GM23338 (cell line): ENCODE measurements at regions not wholly inside any gene's neighbourhood (a gene's known extent, or its start where the extent isn't known, plus 50 kb on each side); places are given as distances from the start of the nearest gene placed in this dataset.

Experiments
- ATAC-seq: fragments of 200-7000 bp; cut with Tn5 transposase; 3 replicates; pipeline ENCODE4 v1.9.1; 2020
- DNase-seq: peaks from one replicate; pipeline ENCODE4 v3.0.0-alpha.2; 2015; ENCODE audit warnings: low spot score
- H2AFZ ChIP-seq: fragments of 200-600 bp; sonication (generic); 2 replicates; pipeline ENCODE4 v1.8.0; 2016; ENCODE audit warnings: antibody characterized with exemption, mild to moderate bottlenecking, moderate library complexity
- H3F3A ChIP-seq: fragments of 200-600 bp; sonication (generic); replicated peaks from 2 replicates; pipeline ENCODE4 v1.8.0; 2017; ENCODE audit warnings: antibody characterized with exemption, mixed run types, low read depth
- H3K27ac ChIP-seq: fragments of 200-600 bp; sonication (generic); 2 replicates; pipeline ENCODE4 v1.6.1; 2016; ENCODE audit warnings: low read depth
- H3K27me3 ChIP-seq: fragments of 200-600 bp; sonication (generic); 2 replicates; pipeline ENCODE4 v1.8.0; 2016; ENCODE audit warnings: mild to moderate bottlenecking, mixed run types, moderate library complexity; ENCODE audit not compliant: insufficient read depth
- H3K36me3 ChIP-seq: fragments of 200-600 bp; sonication (generic); 2 replicates; pipeline ENCODE4 v1.8.0; 2016; ENCODE audit warnings: mild to moderate bottlenecking; ENCODE audit not compliant: insufficient read depth
- H3K4me1 ChIP-seq: fragments of 200-600 bp; sonication (generic); 2 replicates; pipeline ENCODE4 v1.8.0; 2016; ENCODE audit warnings: mild to moderate bottlenecking, moderate library complexity; ENCODE audit not compliant: insufficient read depth
- H3K4me2 ChIP-seq: fragments of 200-600 bp; sonication (generic); 2 replicates; pipeline ENCODE4 v1.7.1; 2017; ENCODE audit warnings: mixed run types
- H3K4me3 ChIP-seq: fragments of 200-600 bp; sonication (generic); 2 replicates; pipeline ENCODE4 v1.6.1; 2016; ENCODE audit warnings: mixed run types
- H3K79me2 ChIP-seq: fragments of 200-600 bp; sonication (generic); replicated peaks from 2 replicates; pipeline ENCODE4 v1.8.0; 2017; ENCODE audit warnings: mild to moderate bottlenecking; ENCODE audit not compliant: insufficient read depth
- H3K9me2 ChIP-seq: fragments of 200-600 bp; sonication (generic); 2 replicates; pipeline ENCODE4 v1.8.0; 2017; ENCODE audit not compliant: insufficient read depth
- H4K20me1 ChIP-seq: fragments of 200-600 bp; sonication (generic); replicated peaks from 2 replicates; pipeline ENCODE4 v1.8.0; 2017; ENCODE audit warnings: mild to moderate bottlenecking; ENCODE audit not compliant: insufficient read depth
- H3K27ac Mint-ChIP-seq: 2 replicates; pipeline ENCODE4 v1.8.0; 2020; ENCODE audit warnings: inconsistent platforms, mild to moderate bottlenecking, moderate library complexity, mixed read lengths
- H3K27me3 Mint-ChIP-seq: 3 replicates; pipeline ENCODE4 v1.8.0; 2022; ENCODE audit warnings: low read depth, mild to moderate bottlenecking, moderate library complexity, mixed read lengths, inconsistent platforms; ENCODE audit not compliant: insufficient read depth, poor library complexity
- H3K36me3 Mint-ChIP-seq: 3 replicates; pipeline ENCODE4 v1.8.0; 2021; ENCODE audit warnings: low read depth, mild to moderate bottlenecking, inconsistent platforms, moderate library complexity, mixed read lengths
- H3K4me1 Mint-ChIP-seq: 3 replicates; pipeline ENCODE4 v1.8.0; 2020; ENCODE audit warnings: mild to moderate bottlenecking, inconsistent platforms, mixed read lengths
- H3K4me3 Mint-ChIP-seq: 3 replicates; pipeline ENCODE4 v1.8.0; 2021; ENCODE audit warnings: moderate library complexity, mild to moderate bottlenecking, inconsistent platforms, mixed read lengths
- H3K9me3 Mint-ChIP-seq: 3 replicates; pipeline ENCODE4 v1.8.0; 2020; ENCODE audit warnings: moderate library complexity, mild to moderate bottlenecking, inconsistent platforms, mixed read lengths
- CREB1 ChIP-seq: fragments of 250-450 bp; sonication (Bioruptor Pico); IDR thresholded peaks from 2 replicates; pipeline ENCODE4 v1.5.0; 2020; ENCODE audit warnings: low read depth, mild to moderate bottlenecking, moderate library complexity
- CTCF ChIP-seq, 2 experiments: fragments of 200-600 bp in 1 of 2; sonication (generic) in 1 of 2; conservative IDR thresholded peaks; 2 replicates each; pipeline versions ENCODE4 v1.5.1 to v1.6.1; 2016 to 2017; ENCODE audit warnings: antibody characterized with exemption in 2 of 2, low read depth in 2 of 2, mild to moderate bottlenecking in 2 of 2, moderate library complexity in 1 of 2
- EZH2phosphoT487 ChIP-seq: fragments of 200-600 bp; sonication (generic); IDR thresholded peaks from one replicate; pipeline ENCODE4 v1.8.1; 2018; ENCODE audit warnings: antibody characterized with exemption; ENCODE audit not compliant: unreplicated experiment
- NANOG ChIP-seq: IDR thresholded peaks from 2 replicates; pipeline ENCODE4 v1.6.1; 2016; ENCODE audit warnings: antibody characterized with exemption, borderline replicate concordance
- ZNF114 ChIP-seq: fragments of 250-450 bp; sonication (Bioruptor Pico); IDR thresholded peaks from 2 replicates; pipeline ENCODE4 v1.5.0; 2020; ENCODE audit warnings: mild to moderate bottlenecking, moderate library complexity
- ZNF331 ChIP-seq: fragments of 250-450 bp; sonication (Bioruptor Pico); IDR thresholded peaks from 2 replicates; pipeline ENCODE4 v1.5.0; 2020; ENCODE audit warnings: low read depth, mild to moderate bottlenecking, moderate library complexity
- TF ChIP-seq, protein P1 (sequence below): fragments of 250-450 bp; sonication (Bioruptor Pico); IDR thresholded peaks from 2 replicates; pipeline ENCODE4 v1.5.0; 2020; ENCODE audit warnings: mild to moderate bottlenecking, moderate library complexity

DNA sequence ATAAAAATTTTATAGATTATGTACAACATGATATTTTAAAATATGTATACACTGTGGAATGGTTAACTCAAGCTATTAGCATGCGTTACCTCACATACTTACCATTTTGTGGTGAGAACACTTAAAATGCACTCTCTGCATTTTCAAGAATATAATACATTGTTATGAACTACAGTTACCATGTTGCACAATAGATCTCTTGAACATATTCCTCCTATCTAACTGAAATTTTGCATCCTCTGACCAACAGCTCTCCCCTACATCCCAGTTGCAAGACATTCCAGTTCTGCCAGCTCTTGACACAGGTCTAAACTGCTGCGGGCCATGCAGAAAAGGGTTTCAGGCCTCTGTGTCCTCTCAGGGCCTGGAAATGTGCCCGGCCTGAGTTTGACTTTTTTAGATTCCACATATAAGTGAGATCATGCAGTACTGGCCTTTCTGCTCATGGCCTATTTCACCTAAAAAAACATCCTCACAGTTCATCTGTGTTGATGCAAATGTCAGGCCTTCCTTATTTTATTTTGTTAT, 113.7 kb downstream of the CDCA7 start (continued):
- TF ChIP-seq, protein P1, sequence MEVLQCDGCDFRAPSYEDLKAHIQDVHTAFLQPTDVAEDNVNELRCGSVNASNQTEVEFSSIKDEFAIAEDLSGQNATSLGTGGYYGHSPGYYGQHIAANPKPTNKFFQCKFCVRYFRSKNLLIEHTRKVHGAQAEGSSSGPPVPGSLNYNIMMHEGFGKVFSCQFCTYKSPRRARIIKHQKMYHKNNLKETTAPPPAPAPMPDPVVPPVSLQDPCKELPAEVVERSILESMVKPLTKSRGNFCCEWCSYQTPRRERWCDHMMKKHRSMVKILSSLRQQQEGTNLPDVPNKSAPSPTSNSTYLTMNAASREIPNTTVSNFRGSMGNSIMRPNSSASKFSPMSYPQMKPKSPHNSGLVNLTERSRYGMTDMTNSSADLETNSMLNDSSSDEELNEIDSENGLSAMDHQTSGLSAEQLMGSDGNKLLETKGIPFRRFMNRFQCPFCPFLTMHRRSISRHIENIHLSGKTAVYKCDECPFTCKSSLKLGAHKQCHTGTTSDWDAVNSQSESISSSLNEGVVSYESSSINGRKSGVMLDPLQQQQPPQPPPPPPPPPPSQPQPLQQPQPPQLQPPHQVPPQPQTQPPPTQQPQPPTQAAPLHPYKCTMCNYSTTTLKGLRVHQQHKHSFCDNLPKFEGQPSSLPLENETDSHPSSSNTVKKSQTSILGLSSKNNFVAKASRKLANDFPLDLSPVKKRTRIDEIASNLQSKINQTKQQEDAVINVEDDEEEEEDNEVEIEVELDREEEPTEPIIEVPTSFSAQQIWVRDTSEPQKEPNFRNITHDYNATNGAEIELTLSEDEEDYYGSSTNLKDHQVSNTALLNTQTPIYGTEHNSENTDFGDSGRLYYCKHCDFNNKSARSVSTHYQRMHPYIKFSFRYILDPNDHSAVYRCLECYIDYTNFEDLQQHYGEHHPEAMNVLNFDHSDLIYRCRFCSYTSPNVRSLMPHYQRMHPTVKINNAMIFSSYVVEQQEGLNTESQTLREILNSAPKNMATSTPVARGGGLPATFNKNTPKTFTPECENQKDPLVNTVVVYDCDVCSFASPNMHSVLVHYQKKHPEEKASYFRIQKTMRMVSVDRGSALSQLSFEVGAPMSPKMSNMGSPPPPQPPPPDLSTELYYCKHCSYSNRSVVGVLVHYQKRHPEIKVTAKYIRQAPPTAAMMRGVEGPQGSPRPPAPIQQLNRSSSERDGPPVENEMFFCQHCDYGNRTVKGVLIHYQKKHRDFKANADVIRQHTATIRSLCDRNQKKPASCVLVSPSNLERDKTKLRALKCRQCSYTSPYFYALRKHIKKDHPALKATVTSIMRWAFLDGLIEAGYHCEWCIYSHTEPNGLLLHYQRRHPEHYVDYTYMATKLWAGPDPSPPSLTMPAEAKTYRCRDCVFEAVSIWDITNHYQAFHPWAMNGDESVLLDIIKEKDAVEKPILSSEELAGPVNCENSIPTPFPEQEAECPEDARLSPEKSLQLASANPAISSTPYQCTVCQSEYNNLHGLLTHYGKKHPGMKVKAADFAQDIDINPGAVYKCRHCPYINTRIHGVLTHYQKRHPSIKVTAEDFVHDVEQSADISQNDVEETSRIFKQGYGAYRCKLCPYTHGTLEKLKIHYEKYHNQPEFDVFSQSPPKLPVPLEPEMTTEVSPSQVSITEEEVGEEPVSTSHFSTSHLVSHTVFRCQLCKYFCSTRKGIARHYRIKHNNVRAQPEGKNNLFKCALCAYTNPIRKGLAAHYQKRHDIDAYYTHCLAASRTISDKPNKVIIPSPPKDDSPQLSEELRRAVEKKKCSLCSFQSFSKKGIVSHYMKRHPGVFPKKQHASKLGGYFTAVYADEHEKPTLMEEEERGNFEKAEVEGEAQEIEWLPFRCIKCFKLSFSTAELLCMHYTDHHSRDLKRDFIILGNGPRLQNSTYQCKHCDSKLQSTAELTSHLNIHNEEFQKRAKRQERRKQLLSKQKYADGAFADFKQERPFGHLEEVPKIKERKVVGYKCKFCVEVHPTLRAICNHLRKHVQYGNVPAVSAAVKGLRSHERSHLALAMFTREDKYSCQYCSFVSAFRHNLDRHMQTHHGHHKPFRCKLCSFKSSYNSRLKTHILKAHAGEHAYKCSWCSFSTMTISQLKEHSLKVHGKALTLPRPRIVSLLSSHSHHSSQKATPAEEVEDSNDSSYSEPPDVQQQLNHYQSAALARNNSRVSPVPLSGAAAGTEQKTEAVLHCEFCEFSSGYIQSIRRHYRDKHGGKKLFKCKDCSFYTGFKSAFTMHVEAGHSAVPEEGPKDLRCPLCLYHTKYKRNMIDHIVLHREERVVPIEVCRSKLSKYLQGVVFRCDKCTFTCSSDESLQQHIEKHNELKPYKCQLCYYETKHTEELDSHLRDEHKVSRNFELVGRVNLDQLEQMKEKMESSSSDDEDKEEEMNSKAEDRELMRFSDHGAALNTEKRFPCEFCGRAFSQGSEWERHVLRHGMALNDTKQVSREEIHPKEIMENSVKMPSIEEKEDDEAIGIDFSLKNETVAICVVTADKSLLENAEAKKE (CRISPR knock-in tag), result no peak
- TF ChIP-seq ZNF114 (CRISPR knock-in tag), result no peak
- TF ChIP-seq CREB1, result no peak
- TF ChIP-seq CTCF (conservative IDR thresholded peaks at IDR 0.05; ENCODE audit: low read depth in 2 of 2), result no peak
- TF ChIP-seq EZH2phosphoT487, result no peak
- no peak for TF ChIP-seq NANOG
- TF ChIP-seq ZNF331 (CRISPR knock-in tag), result no peak

DNA sequence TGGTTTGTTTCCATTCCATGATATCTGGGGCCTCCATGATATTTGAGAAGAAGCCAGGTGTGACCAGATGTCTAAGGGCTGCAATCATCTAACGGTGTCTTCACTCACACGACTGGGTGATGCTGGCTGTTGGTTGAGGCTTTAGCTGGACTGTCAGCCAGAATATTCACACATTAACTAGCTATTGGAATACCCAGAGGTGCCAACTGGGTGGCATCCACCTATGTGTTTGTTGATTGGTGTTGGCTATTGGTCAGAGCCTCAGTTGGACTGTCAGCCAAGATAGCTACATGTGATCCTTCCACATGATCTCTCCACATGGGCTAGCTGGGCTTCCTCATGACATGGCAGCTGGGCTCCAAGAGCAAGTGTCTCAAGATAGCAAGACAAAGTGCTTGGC, 117.4 kb downstream of the CDCA7 start:
- no peak for DNase-seq
- no peak overlapping the region for H3K4me2 ChIP-seq
- no peaks in the 10 kb centered on the region for H3K27me3 Mint-ChIP-seq
- H3K27ac ChIP-seq, result no peak overlapping the region
- no peaks in the 10 kb centered on the region for H3K4me1 Mint-ChIP-seq
- no peak for ATAC-seq
- H3K79me2 ChIP-seq, result no peaks in the 10 kb centered on the region
- peaks cover 3% of the 10 kb centered on the region; the same call in 2 of the 3 replicates for H3K36me3 Mint-ChIP-seq
- H2AFZ ChIP-seq, result no peak overlapping the region
- peaks cover 3% of the 10 kb centered on the region; the same call in 2 of the 3 replicates for H3K9me3 Mint-ChIP-seq
- H4K20me1 ChIP-seq, result no peaks in the 10 kb centered on the region
- H3K4me3 ChIP-seq, result no peak overlapping the region
- H3K4me1 ChIP-seq, result no peaks in the 10 kb centered on the region
- H3K36me3 ChIP-seq, result no peaks in the 10 kb centered on the region
- peaks cover 5% of the 10 kb centered on the region; the same call in 1 of the 2 replicates for H3K9me2 ChIP-seq
- H3K27ac Mint-ChIP-seq, result no peak overlapping the region
- H3K27me3 ChIP-seq, result no peaks in the 10 kb centered on the region
- no peaks in the 10 kb centered on the region for H3F3A ChIP-seq
- no peak overlapping the region for H3K4me3 Mint-ChIP-seq
- TF ChIP-seq, protein P1 (CRISPR knock-in tag), result no peak
- TF ChIP-seq ZNF114 (CRISPR knock-in tag), result no peak
